ENCODE measurements at regions not wholly inside any gene's neighbourhood (a gene's known extent, or its start where the extent isn't known, plus 50 kb on each side); places are given as distances from the start of the nearest gene placed in this dataset.

- BruUV-seq (replicated peaks): no TSS peak
- H3K9me3 ChIP-seq (ENCODE audit: low read length): 0 out of 2 replicates have a peak, but pooled peaks cover 3% of the 10 kb centered on the region
- H3K4me3 ChIP-seq (ENCODE audit: low read length): no peak overlapping the region
- H4K20me1 ChIP-seq (ENCODE audit: low read length): no peaks in the 10 kb centered on the region
- no peaks in the 10 kb centered on the region for H3K79me2 ChIP-seq (ENCODE audit: low read length)
- H3K4me2 ChIP-seq (ENCODE audit: low read length): no peak overlapping the region
- H3K9ac ChIP-seq (ENCODE audit: low read length): no peak overlapping the region
- ATAC-seq: no peak
- TF ChIP-seq EZH2phosphoT487 (IDR thresholded peaks at IDR 0.05; ENCODE audit: borderline replicate concordance, low read length) (no peak), CTCF (conservative IDR thresholded peaks at IDR 0.05; ENCODE audit: low read depth, low read length) (no peak), EZH2 (IDR thresholded peaks at IDR 0.05; ENCODE audit: low read length, unreplicated experiment) (no peak)
- intact Hi-C loops (cut with micrococcal nuclease): no loop called here
- no peak for DNase-seq
- no peaks in the 10 kb centered on the region for H3F3A ChIP-seq (ENCODE audit: low read length, unreplicated experiment)
- ChIA-PET CTCF (no interaction called here), POLR2A (ENCODE audit: unreplicated experiment) (no interaction called here)
- H2AFZ ChIP-seq (ENCODE audit: low read length): no peak overlapping the region
- H3K36me3 ChIP-seq (ENCODE audit: low read depth, low read length): no peaks in the 10 kb centered on the region
- no peaks in the 10 kb centered on the region for H3K4me1 ChIP-seq (ENCODE audit: insufficient read depth, low read length)
- no peaks in the 10 kb centered on the region for H3K9me2 ChIP-seq (replicated peaks; ENCODE audit: low read length)
- no peaks in the 10 kb centered on the region for H3K27me3 ChIP-seq (ENCODE audit: low read length)
- H3K27ac ChIP-seq (ENCODE audit: low read length): no peak overlapping the region
Measured at GRCh38 chr3:165283328-165283727, 87.1 kb upstream of the SLITRK3 start.

- no peaks in the 10 kb centered on the region for H3K9me3 ChIP-seq (ENCODE audit: low read length)
- BruUV-seq (replicated peaks): no TSS peak
- DNase-seq (no peak), ATAC-seq (no peak)
- H3K4me3 ChIP-seq (ENCODE audit: low read length): no peak overlapping the region
- TF ChIP-seq EZH2 (IDR thresholded peaks at IDR 0.05; ENCODE audit: low read length, unreplicated experiment) (no peak), EZH2phosphoT487 (IDR thresholded peaks at IDR 0.05; ENCODE audit: borderline replicate concordance, low read length) (no peak)
- POLR2A ChIA-PET (ENCODE audit: unreplicated experiment): no interaction called here
- no peaks in the 10 kb centered on the region for H3F3A ChIP-seq (ENCODE audit: low read length, unreplicated experiment)
- no peaks in the 10 kb centered on the region for H4K20me1 ChIP-seq (ENCODE audit: low read length)
- no peaks in the 10 kb centered on the region for H3K36me3 ChIP-seq (ENCODE audit: low read depth, low read length)
- no peaks in the 10 kb centered on the region for H3K9me2 ChIP-seq (replicated peaks; ENCODE audit: low read length)
- CTCF ChIA-PET: no interaction called here
- no peaks in the 10 kb centered on the region for H3K4me1 ChIP-seq (ENCODE audit: insufficient read depth, low read length)
- H3K27me3 ChIP-seq (ENCODE audit: low read length): no peaks in the 10 kb centered on the region
- H3K4me2 ChIP-seq (ENCODE audit: low read length): no peak overlapping the region
- H3K9ac ChIP-seq (ENCODE audit: low read length): no peak overlapping the region
- intact Hi-C loops (cut with micrococcal nuclease): no loop called here
- no peak overlapping the region for H3K27ac ChIP-seq (ENCODE audit: low read length)
- H3K79me2 ChIP-seq (ENCODE audit: low read length): no peaks in the 10 kb centered on the region
- no peak overlapping the region for H2AFZ ChIP-seq (ENCODE audit: low read length)
Measured at GRCh38 chr3:165279471-165279870, 83.3 kb upstream of the SLITRK3 start.

GRCh38 chr3:165273411-165273810, 77.2 kb upstream of the SLITRK3 start:
- POLR2A ChIA-PET (ENCODE audit: unreplicated experiment): no interaction called here

More at GRCh38 chr3:165273411-165273810, 77.2 kb upstream of the SLITRK3 start:
- Histone ChIP-seq H3K9ac (ENCODE audit: low read length) (no peak overlapping the region), H3K4me3 (ENCODE audit: low read length) (no peak overlapping the region), H3K9me2 (replicated peaks; ENCODE audit: low read length) (no peaks in the 10 kb centered on the region), H3F3A (ENCODE audit: low read length, unreplicated experiment) (no peaks in the 10 kb centered on the region), H3K4me2 (ENCODE audit: low read length) (no peak overlapping the region), H3K27ac (ENCODE audit: low read length) (no peak overlapping the region), H3K9me3 (ENCODE audit: low read length) (no peaks in the 10 kb centered on the region), H3K27me3 (ENCODE audit: low read length) (no peaks in the 10 kb centered on the region), H3K36me3 (ENCODE audit: low read depth, low read length) (no peaks in the 10 kb centered on the region), H3K79me2 (ENCODE audit: low read length) (no peaks in the 10 kb centered on the region), H2AFZ (ENCODE audit: low read length) (no peak overlapping the region), H4K20me1 (ENCODE audit: low read length) (no peaks in the 10 kb centered on the region), H3K4me1 (ENCODE audit: insufficient read depth, low read length) (no peaks in the 10 kb centered on the region)
- DNase-seq (no peak), ATAC-seq (no peak)
- TF ChIP-seq CTCF (conservative IDR thresholded peaks at IDR 0.05; ENCODE audit: low read depth, low read length) (no peak), EZH2phosphoT487 (IDR thresholded peaks at IDR 0.05; ENCODE audit: borderline replicate concordance, low read length) (no peak), EZH2 (IDR thresholded peaks at IDR 0.05; ENCODE audit: low read length, unreplicated experiment) (no peak)
- BruUV-seq (replicated peaks): no TSS peak
- CTCF ChIA-PET: no interaction called here
- intact Hi-C loops (cut with micrococcal nuclease): no loop called here

Measured in PC-3 (cell line).